ENCODE measurements at regions not wholly inside any gene's neighbourhood (a gene's known extent, or its start where the extent isn't known, plus 50 kb on each side); places are given as distances from the start of the nearest gene placed in this dataset.

DNA sequence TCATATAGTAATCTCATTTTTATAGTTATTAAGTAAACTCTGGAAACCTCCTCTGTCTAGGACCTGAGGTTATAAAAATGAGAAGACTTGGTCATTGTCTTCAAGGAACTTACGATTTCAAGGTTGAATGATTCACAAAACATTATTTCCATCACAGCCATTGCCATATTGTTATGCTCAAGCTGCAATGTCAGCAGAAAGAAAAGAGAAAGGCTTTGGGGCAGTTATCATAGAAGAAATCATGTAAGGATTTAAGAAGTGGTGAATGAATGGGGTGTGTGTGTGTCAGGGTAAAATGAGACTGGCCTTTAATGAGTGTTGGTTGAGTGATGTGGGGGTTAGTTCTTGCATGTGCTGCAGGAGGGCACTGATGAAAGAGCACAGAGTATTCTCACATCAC is 346.8 kb downstream of the SQOR start:
- no peak overlapping the region for H3K27ac ChIP-seq
- no peak overlapping the region for H3K4me3 ChIP-seq (replicated peaks in 1 of 3)
- WGBS, 2 donors, result 40 to 76% methylated on average over 1 of the region's 1 CpG
- no peaks in the 10 kb centered on the region for H3K27me3 ChIP-seq
- H3K9me3 ChIP-seq, result no peaks in the 10 kb centered on the region
- no peak for DNase-seq
- no peak for TF ChIP-seq POLR2A (IDR thresholded peaks at IDR 0.05)
- TF ChIP-seq, protein P1, sequence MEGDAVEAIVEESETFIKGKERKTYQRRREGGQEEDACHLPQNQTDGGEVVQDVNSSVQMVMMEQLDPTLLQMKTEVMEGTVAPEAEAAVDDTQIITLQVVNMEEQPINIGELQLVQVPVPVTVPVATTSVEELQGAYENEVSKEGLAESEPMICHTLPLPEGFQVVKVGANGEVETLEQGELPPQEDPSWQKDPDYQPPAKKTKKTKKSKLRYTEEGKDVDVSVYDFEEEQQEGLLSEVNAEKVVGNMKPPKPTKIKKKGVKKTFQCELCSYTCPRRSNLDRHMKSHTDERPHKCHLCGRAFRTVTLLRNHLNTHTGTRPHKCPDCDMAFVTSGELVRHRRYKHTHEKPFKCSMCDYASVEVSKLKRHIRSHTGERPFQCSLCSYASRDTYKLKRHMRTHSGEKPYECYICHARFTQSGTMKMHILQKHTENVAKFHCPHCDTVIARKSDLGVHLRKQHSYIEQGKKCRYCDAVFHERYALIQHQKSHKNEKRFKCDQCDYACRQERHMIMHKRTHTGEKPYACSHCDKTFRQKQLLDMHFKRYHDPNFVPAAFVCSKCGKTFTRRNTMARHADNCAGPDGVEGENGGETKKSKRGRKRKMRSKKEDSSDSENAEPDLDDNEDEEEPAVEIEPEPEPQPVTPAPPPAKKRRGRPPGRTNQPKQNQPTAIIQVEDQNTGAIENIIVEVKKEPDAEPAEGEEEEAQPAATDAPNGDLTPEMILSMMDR (IDR thresholded peaks at IDR 0.05), result no peak
- intact Hi-C loops (cut with DNase I), result no loop called here
- no peaks in the 10 kb centered on the region for H3K36me3 ChIP-seq
- H3K4me1 ChIP-seq, result no peaks in the 10 kb centered on the region

DNA sequence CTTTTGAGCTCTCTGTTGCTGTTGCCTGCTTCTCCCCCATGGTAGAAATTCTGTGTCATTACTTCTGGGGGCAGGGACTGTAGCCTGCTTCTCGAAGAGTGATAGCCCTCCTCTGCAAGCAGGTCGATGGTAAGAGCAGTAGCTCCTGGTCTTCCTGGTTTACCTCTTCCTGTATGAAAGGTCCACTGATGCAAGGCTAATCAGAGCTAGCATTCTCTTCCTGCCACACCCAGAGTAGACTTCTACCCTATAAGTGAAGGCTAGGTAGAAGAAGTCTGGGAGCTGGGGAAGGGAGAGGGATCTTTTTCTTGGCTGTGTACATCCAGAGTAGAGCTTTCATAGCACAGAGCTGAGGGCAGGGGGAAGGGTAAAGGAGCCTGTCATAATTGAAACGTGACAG is 357.0 kb downstream of the SQOR start:
- DNase-seq, result no peak
- no peaks in the 10 kb centered on the region for H3K36me3 ChIP-seq
- TF ChIP-seq, protein P1 (IDR thresholded peaks at IDR 0.05), result no peak
- no peak for TF ChIP-seq POLR2A (IDR thresholded peaks at IDR 0.05)
- 54 to 76% methylated on average over 3 of the region's 3 CpGs for WGBS, 2 donors
- H3K9me3 ChIP-seq, result no peaks in the 10 kb centered on the region
- H3K4me1 ChIP-seq, result no peaks in the 10 kb centered on the region
- no peak overlapping the region for H3K4me3 ChIP-seq (replicated peaks in 1 of 3)
- intact Hi-C loops (cut with DNase I), result no loop called here
- no peak overlapping the region for H3K27ac ChIP-seq
- no peaks in the 10 kb centered on the region for H3K27me3 ChIP-seq

DNA sequence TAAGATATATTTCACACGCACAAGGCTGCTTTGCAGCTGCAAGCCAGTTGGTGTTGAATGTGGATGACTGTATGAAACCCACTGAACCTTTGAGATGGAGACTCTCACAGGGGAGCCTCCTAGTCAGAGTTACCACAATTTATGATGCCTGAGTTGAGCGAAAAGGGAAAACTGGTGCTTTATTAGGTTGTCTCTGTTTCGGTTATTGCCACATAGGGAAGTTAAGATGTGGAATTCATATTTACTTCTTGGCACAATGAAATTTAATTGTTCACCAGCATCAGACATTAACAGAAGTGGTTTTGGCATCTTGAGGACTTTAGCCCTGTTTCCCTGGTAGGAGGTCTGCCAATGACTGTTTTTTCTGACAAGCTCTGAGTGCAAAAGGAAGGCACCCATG is 358.2 kb downstream of the SQOR start:
- WGBS, 2 donors, result 89 to 96% methylated on average over 3 of the region's 3 CpGs
- Histone ChIP-seq H3K4me3 (replicated peaks in 1 of 3) (no peak overlapping the region), H3K4me1 (no peaks in the 10 kb centered on the region), H3K27me3 (no peaks in the 10 kb centered on the region), H3K27ac (no peak overlapping the region), H3K9me3 (no peaks in the 10 kb centered on the region), H3K36me3 (no peaks in the 10 kb centered on the region)
- DNase-seq, result no peak
- TF ChIP-seq, protein P1 (IDR thresholded peaks at IDR 0.05), result no peak
- no peak for TF ChIP-seq POLR2A (IDR thresholded peaks at IDR 0.05)
- intact Hi-C loops (cut with DNase I), result no loop called here

DNA sequence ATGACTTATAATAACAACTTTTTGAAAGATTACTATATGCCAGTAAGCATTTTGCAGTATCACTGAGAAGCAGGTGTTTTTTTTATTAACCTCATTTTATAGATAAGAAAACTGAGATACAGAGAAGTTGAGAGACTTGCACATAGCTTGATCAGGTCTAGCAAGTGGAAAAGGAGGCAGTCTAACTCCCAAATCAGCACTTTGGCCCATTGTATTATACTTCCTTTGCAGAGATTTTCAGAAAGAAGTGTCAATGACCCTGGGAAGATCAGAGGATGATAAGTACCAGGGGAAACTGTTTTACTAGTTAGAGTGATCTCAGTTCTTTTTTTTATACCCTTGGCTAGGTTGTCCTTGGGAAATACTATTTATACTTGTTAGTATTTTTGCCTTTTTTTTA is 358.7 kb downstream of the SQOR start:
- intact Hi-C loops (cut with DNase I), result no loop called here
- H3K27ac ChIP-seq, result no peak overlapping the region

DNA sequence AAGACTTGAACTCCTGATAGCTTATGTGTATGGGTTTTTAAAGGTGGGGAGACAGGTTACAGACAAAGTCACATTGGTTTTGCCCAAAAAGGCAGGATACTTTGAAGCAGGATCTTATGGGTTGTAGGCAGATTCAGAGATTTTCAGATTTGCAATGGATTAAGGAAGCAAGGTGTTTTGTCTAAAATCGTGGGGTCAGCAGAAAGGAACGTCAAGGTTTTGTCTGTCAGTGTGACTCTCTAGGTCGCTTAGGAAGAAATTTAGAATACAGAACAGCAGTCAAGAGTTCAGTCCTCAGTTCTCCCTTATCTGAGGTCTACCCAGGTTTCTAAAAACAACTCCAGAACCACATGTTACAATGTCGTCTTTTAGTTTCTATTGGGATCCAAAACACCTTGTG is 361.0 kb downstream of the SQOR start:
- intact Hi-C loops (cut with DNase I), result no loop called here
- TF ChIP-seq, protein P1 (IDR thresholded peaks at IDR 0.05), result no peak
- no peak for TF ChIP-seq POLR2A (IDR thresholded peaks at IDR 0.05)
- WGBS, 2 donors, result 78 to 79% methylated on average over 4 of the region's 4 CpGs
- Histone ChIP-seq H3K27ac (no peak overlapping the region), H3K27me3 (no peaks in the 10 kb centered on the region), H3K36me3 (no peaks in the 10 kb centered on the region), H3K4me1 (no peaks in the 10 kb centered on the region), H3K9me3 (no peaks in the 10 kb centered on the region), H3K4me3 (replicated peaks in 1 of 3) (no peak overlapping the region)
- DNase-seq, result no peak

More for the DNA sequence above, 358.7 kb downstream of the SQOR start:
- no peaks in the 10 kb centered on the region for H3K27me3 ChIP-seq
- H3K36me3 ChIP-seq, result no peaks in the 10 kb centered on the region
- H3K9me3 ChIP-seq, result no peaks in the 10 kb centered on the region
- no peak for DNase-seq
- TF ChIP-seq, protein P1 (IDR thresholded peaks at IDR 0.05), result no peak
- no peak for TF ChIP-seq POLR2A (IDR thresholded peaks at IDR 0.05)
- no peaks in the 10 kb centered on the region for H3K4me1 ChIP-seq
- H3K4me3 ChIP-seq (replicated peaks in 1 of 3), result no peak overlapping the region

All from thyroid gland (tissue), 4 donors.